Motor neuron (in vitro differentiated cells): ENCODE measurements at regions not wholly inside any gene's neighbourhood (a gene's known extent, or its start where the extent isn't known, plus 50 kb on each side); places are given as distances from the start of the nearest gene placed in this dataset.

Source experiments
- ATAC-seq, 8 experiments: fragments of 200-7000 bp; cut with Tn5 transposase; replicated peaks in 6 of 8; 2 replicates each; pipeline ENCODE4 v1.8.0; 2021; ENCODE audit warnings: mild to moderate bottlenecking in 8 of 8, moderate library complexity in 8 of 8
- H3K27ac ChIP-seq, 2 donors: fragments of 250-450 bp; sonication (Bioruptor Pico); 2 replicates each; pipeline ENCODE4 v1.9.0; 2021; ENCODE audit warnings: antibody characterized with exemption in 2 of 2, mild to moderate bottlenecking in 2 of 2, moderate library complexity in 1 of 2
- H3K4me1 ChIP-seq, 2 donors: fragments of 250-450 bp; sonication (Bioruptor Pico); replicated peaks in 1 of 2; 2 replicates each; pipeline ENCODE4 v1.6.1; 2021; ENCODE audit warnings: antibody characterized with exemption in 2 of 2, mild to moderate bottlenecking in 2 of 2, moderate library complexity in 1 of 2
- H3K4me3 ChIP-seq, 5 donors: fragments of 250-450 bp; sonication (Bioruptor Pico); 2 replicates each; pipeline ENCODE4 v1.9.0; 2021; ENCODE audit warnings: antibody characterized with exemption in 5 of 5, mild to moderate bottlenecking in 5 of 5, moderate library complexity in 4 of 5
- WGBS, 10 experiments: fragments of 450-650 bp; shearing (Covaris generic); methylation state at CpG; one replicate each; pipeline ENCODE4 v1.0.0; 2022; 5-methylcytosine and 5-hydroxymethylcytosine counted together
- in situ Hi-C, 9 experiments: fragments of 400-800 bp; cut with MboI; loops; one replicate each; pipeline ENCODE4 v1.15.0; 2021; ENCODE audit warnings: low sequenced_read_pairs in 9 of 9, low pct_unique_long_range_greater_than_20kb in 2 of 9; ENCODE audit not compliant: unreplicated experiment in 9 of 9

DNA sequence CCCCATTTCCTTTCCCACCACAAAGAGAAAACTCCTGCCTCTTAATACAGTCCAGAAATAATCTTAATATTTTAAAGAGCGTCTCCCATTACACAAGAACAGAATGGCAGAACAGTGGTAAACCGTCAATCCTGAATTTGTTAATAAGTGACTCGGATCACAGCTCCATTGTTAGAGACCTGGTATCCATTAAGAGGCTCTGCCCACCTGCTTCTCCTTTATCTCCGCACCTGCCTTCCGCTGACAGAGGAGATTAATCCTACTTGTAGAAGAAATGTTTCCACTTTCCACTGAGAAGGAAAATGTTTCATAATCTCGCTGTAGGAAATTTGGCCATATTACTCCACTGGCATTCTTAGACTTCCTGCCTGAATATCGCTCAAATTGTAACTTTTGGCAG, 1493.2 kb downstream of the MAT2B start:
- Histone ChIP-seq H3K27ac (no peak overlapping the region), H3K4me1 (peaks cover 0 to 7% of the 10 kb centered on the region in 2 donors), H3K4me3 (no peak overlapping the region)
- no peak for ATAC-seq
- WGBS, 10 experiments = 15 to 100% (median 61%) methylated on average over 1 to 7 of the region's 7 CpGs; no CpG with 5 or more reads in 1 of the 10 experiments
- in situ Hi-C loops = loop anchor here in 1 of 9 experiments (25.0 kb wide), 1 partner anchor 214 kb away; no protein-coding TSS in a partner anchor

DNA sequence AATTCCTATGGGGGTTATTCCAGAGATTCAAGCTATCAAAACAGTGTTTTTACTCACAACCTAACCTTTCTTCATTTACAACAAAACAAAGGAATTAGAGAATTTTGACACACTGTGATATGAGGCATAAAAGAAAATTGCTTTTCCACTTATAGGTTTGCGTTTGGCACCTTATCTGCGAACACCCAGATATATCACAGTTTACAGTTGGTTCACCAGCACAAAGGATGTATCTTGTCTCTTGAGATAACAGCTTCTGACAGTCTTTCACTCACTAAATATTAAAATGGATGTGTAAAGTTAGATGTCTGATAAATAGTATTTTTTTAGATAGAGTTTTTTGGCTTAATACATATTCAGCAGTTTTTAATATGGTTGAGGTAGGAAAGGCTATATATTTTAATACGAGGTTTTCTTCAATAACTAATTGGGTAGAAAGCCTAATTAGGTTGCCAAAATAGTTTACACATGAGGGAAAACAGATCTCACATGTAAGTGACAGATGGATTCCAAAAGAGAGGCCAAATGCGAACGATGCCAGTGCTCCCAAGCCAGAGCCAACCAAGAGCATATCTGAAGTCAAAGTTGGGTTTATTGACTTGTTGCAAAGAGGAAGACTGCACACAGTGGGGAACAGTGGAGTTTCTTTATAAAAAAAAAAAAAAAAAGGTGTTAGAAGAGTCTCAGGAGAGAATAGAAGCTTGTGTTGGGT, 1495.2 kb downstream of the MAT2B start:
- WGBS, 10 experiments = 7 to 100% (median 88%) methylated on average over 2 to 5 of the region's 5 CpGs
- no peak for ATAC-seq
- no peak overlapping the region for H3K27ac ChIP-seq
- H3K4me1 ChIP-seq = peaks cover 0 to 9% of the 10 kb centered on the region in 2 donors
- no peak overlapping the region for H3K4me3 ChIP-seq
- in situ Hi-C loops = no loop called here

DNA sequence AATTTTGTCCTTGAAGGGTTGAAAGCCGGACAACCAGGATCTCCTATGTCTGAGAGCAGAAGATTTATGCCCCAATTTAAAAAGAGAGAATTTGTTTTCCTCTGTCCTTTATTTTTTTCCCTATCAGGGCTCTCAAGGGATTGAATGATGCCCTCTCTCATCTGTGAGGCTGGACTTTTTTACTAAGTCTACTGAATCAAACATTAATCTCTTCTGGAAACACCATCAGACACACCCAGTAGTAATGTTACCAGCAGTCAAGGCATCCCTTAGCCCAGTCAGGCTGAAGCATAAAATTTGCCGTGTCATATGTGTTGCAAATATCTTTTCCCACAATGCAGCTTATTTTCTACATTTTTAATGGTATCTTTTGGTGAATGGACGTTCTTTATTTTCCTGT, 1497.9 kb downstream of the MAT2B start:
- peak in 6 of 8 experiments; percentile 23 to 100 (median 83) for ATAC-seq
- 0 to 63% (median 25%) methylated on average over 1 to 3 of the region's 3 CpGs for WGBS, 10 experiments
- in situ Hi-C loops = no loop called here

DNA sequence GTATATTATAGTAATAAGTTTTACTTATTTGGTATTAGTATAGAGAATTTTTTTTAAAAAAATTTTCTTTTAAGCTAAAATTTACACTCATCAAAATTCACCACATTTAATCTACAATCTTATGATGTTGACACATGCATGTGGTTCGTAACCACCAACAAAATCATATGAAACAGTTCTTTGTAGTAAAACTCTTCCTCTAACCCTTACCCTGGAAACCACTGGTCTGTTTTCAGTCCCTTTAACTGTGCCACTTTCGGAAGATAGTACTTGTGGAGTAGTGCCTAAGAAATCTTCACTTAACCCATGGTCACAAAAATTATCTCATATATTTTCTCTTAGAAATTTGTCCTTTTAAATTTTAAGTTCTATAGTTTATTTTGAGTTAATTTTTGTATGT, 1498.8 kb downstream of the MAT2B start:
- 29 to 100% (median 98%) methylated on average over 1 to 2 of the region's 2 CpGs for WGBS, 10 experiments
- no peak for ATAC-seq
- peaks cover 0 to 9% of the 10 kb centered on the region in 2 donors for H3K4me1 ChIP-seq
- in situ Hi-C loops = no loop called here
- H3K27ac ChIP-seq = no peak overlapping the region
- H3K4me3 ChIP-seq = no peak overlapping the region

More for the DNA sequence above, 1497.9 kb downstream of the MAT2B start:
- Histone ChIP-seq H3K4me3 (no peak overlapping the region), H3K4me1 (peaks cover 0 to 9% of the 10 kb centered on the region in 2 donors), H3K27ac (no peak overlapping the region)

DNA sequence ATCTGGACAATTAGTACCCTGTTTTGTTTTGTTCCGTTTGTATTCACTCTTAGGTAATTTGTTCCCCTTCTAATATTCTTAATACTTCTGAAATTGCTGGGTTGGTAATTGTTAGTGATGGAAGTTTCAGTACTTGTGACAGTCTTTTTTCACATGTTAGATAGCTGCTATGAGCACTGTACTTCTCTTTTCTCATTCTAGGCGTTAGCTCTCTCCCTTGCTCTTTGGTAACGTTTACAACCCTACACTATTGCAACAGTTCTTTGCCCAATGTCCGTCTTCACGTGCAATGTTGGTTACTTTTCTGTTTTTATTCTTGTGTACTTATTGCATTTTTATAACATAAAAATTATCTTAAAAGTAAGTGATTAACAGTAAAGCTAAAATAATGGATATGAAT, 1509.0 kb downstream of the MAT2B start:
- H3K27ac ChIP-seq = no peak overlapping the region
- no peak overlapping the region for H3K4me3 ChIP-seq
- in situ Hi-C loops = no loop called here
- H3K4me1 ChIP-seq = no peaks in the 10 kb centered on the region
- no peak for ATAC-seq
- WGBS, 10 experiments = 36 to 100% (median 91%) methylated on average over 1 to 5 of the region's 5 CpGs; no CpG with 5 or more reads in 1 of the 10 experiments

DNA sequence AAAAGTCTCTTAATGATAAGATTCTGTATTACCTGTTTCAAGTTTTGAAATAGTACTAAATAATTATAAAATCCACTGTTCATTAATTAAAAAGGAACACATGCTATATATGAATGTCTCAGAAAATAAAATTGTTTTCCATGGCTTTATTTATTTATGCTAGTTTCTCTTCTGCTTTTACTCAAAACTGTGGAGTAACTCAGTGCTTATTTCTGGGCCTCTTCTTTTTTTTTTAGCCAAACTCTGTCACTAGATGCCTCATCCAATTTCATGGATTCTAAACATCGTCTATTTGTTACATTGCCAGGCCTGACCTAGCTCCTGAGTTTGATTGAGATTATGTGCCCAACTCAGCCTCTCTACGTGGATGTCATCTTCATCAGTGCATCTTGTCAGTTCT, 1509.7 kb downstream of the MAT2B start:
- H3K27ac ChIP-seq = no peak overlapping the region
- H3K4me1 ChIP-seq = no peaks in the 10 kb centered on the region
- H3K4me3 ChIP-seq = no peak overlapping the region
- in situ Hi-C loops = no loop called here
- 0 to 100% (median 57%) methylated on average over 1 to 2 of the region's 2 CpGs; no CpG with 5 or more reads in 1 of the 10 experiments for WGBS, 10 experiments
- ATAC-seq = no peak

DNA sequence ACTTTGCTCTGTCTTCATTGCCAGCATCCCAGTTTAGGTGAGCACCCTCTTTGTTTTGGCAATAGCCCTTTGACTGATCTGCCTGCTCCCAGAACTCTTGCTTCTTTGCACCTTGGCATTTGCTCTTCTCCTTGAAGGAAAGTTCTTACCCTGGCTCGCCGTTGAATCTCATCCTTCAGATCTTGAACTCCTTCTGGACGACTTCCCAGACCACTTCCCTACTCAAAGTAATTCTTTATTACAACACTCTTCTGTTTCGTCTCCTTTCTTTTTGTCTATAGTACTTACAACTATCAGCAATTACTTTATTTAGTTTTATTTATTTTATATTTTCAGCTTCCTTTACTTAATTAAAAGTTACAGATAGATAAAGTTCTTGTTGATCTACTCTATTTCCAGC, 1510.1 kb downstream of the MAT2B start:
- H3K4me3 ChIP-seq = no peak overlapping the region
- H3K4me1 ChIP-seq = no peaks in the 10 kb centered on the region
- WGBS, 10 experiments = 0 to 100% (median 83%) methylated on average over 1 to 4 of the region's 4 CpGs; no CpG with 5 or more reads in 1 of the 10 experiments
- in situ Hi-C loops = no loop called here
- ATAC-seq = no peak
- H3K27ac ChIP-seq = no peak overlapping the region

DNA sequence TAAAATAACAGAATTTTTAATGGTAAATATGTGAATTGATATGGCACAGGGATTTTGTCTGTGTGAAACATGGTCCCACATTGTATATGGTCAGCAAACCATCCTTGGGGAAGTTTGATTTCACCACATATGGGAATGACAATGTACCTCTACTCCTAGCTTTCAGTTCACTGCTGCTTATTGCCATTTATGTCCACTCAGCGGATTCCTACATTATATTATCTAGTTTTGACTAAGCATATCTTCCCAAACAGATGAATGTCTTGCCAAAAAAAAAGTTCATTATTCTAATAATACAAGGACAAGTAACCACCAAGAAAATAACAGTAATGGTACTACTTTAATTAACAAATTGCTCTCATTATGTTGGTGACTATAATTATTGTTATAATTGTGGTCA, 1521.6 kb downstream of the MAT2B start:
- no peaks in the 10 kb centered on the region for H3K4me1 ChIP-seq
- H3K27ac ChIP-seq = no peak overlapping the region
- no peak for ATAC-seq
- no peak overlapping the region for H3K4me3 ChIP-seq
- in situ Hi-C loops = no loop called here
- WGBS, 10 experiments = 30 to 100% (median 92%) methylated on average over 1 of the region's 1 CpG; no CpG with 5 or more reads in 5 of the 10 experiments

DNA sequence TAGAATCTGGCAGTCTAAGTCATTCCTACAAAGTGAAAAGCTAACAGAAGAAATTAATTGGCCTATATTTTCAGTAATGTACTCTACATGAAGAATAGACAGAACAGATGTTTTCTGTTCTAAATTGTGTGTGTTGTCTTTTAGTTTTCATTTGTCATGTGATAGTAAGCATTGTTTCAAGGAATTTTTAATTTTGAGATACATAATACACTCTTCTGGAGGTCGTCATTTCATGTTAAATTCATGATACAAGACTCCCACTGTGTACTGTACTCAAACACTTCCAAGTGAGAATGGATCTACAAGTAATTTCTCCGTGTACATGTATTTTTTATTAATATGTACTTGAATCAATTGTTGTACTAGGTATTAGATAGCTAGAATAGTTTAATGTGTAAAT, 1522.9 kb downstream of the MAT2B start:
- no peak overlapping the region for H3K4me3 ChIP-seq
- no peaks in the 10 kb centered on the region for H3K4me1 ChIP-seq
- in situ Hi-C loops = no loop called here
- no peak for ATAC-seq
- H3K27ac ChIP-seq = no peak overlapping the region
- WGBS, 10 experiments = 6 to 100% (median 63%) methylated on average over 1 to 2 of the region's 2 CpGs; no CpG with 5 or more reads in 2 of the 10 experiments

DNA sequence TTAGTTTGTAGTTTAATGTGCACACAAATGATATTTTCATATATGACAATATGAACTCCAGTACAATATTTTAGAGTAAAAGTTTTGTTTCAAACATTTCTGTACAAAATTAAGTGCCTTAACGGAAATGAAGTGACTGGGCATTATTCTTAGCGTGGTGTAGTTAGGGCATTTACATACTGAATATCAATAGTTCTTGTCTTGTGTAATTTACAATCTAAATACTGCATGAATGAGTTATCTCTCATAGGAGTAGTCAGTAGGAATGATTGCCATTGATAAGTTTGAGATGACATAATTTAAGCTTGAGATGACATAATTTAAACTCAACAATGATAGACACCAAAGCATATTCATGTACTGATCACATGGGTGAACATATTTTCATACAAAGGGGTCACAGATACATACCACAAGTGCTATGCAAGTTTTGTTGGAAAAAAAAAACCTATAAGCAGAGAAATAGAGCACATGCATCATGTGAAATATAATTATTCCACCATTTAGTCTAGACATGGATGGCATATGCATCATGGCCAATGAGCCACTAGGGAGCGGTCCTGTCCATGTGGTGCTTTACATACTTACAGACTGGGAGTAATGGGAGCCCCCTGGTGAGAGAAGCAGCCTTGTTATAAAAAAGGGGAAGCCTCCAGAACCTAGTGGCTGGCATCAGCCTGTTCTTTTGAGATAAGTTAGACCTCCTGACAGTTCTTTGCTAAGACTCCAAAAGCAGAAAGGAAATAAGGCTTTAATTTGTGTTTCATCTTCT, 1523.9 kb downstream of the MAT2B start:
- peak in 3 of 8 experiments; percentile 61 to 67 (median 62) for ATAC-seq
- in situ Hi-C loops = no loop called here
- 9 to 87% (median 79%) methylated on average over 1 to 3 of the region's 3 CpGs; no CpG with 5 or more reads in 1 of the 10 experiments for WGBS, 10 experiments
- Histone ChIP-seq H3K27ac (no peak overlapping the region), H3K4me1 (no peaks in the 10 kb centered on the region), H3K4me3 (no peak overlapping the region)

DNA sequence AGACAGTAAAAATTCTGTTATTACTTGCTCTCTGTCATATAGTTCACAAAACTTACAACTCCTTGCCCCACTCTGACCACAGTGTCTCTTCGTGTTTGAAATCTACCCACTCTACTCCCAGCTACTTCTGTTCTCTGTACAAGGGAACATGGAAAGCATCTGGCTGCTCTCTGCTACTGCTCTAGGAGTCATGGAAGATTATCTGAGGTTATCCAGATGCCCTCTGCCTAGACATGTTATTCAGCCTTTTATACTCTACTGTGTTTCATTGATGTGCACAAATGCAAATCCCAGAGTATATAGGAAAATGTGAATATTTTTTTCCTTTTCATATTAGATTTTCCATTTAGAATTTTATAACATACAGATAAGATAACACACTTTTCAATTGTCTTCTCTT, 1525.6 kb downstream of the MAT2B start:
- Histone ChIP-seq H3K4me1 (no peaks in the 10 kb centered on the region), H3K4me3 (no peak overlapping the region), H3K27ac (no peak overlapping the region)
- 14 to 100% (median 80%) methylated on average over 1 of the region's 1 CpG; no CpG with 5 or more reads in 3 of the 10 experiments for WGBS, 10 experiments
- ATAC-seq = no peak
- in situ Hi-C loops = no loop called here

DNA sequence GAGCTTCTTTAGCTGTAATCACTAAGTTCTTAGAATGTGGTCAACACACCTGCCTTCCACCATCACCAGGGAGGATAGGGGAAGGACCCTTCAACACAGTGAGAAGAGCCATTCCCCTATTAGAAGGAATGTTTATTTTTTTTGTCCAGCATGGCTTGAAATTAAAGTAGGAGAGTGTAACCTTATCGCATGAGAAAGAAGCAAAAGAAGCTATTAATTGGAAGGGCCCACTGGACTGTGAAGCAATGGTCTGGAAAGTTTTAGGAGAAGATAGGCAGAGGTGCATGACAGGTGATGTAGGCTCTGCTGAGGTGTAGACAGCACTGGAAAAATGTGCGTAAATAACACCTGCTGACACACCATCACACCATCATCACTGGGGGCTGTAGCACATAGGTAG, 1526.0 kb downstream of the MAT2B start:
- in situ Hi-C loops = no loop called here
- no peaks in the 10 kb centered on the region for H3K4me1 ChIP-seq
- no peak overlapping the region for H3K4me3 ChIP-seq
- H3K27ac ChIP-seq = no peak overlapping the region
- 80 to 100% (median 96%) methylated on average over 1 to 2 of the region's 2 CpGs; no CpG with 5 or more reads in 6 of the 10 experiments for WGBS, 10 experiments
- no peak for ATAC-seq

DNA sequence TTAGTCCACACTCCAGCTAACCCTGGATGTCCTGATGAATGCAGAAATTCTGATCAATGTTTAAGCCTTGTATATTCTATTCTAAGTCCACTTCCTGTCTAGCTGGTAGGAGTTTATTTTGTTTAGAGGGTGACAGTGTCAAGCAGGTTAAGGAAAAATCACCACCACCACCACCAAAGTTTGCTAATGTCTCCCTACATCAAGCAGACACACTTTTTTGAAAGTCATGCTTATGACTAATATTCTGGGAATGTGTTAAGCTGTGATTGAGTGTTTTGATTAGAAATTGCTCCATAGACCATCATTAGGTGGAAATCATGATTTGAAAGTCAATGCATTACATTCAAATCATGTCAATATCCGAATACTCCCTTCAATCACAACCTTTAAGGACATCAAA, 1530.1 kb downstream of the MAT2B start:
- no peak overlapping the region for H3K27ac ChIP-seq
- WGBS, 10 experiments = 20 to 100% (median 83%) methylated on average over 1 of the region's 1 CpG; no CpG with 5 or more reads in 5 of the 10 experiments
- ATAC-seq = peak in 1 of 8 experiments; percentile 22
- in situ Hi-C loops = no loop called here
- no peaks in the 10 kb centered on the region for H3K4me1 ChIP-seq
- H3K4me3 ChIP-seq = no peak overlapping the region
